Stimulated activated CD4-positive, alpha-beta T cell treated with anti-CD3 and anti-CD28 coated beads, Interleukin-2, amount 100 ng/mL, for 4 hours (primary cell): ENCODE measurements at regions not wholly inside any gene's neighbourhood (a gene's known extent, or its start where the extent isn't known, plus 50 kb on each side); places are given as distances from the start of the nearest gene placed in this dataset.

ENCODE experiments used
- DNase-seq: peaks from one replicate; pipeline ENCODE4 v3.0.0-alpha.2; 2020; ENCODE audit warnings: low read depth

- DNase-seq = no peak
Measured at GRCh38 chr6:137758661-137759060, 108.4 kb upstream of the TNFAIP3 start.

GRCh38 chr6:137759624-137760023, 107.4 kb upstream of the TNFAIP3 start:
- DNase-seq = no peak

- no peak for DNase-seq
Measured at GRCh38 chr6:137761072-137761471, 106.0 kb upstream of the TNFAIP3 start.

- no peak for DNase-seq
Measured at GRCh38 chr6:137761487-137761886, 105.6 kb upstream of the TNFAIP3 start.

GRCh38 chr6:137762168-137763090, 104.6 kb upstream of the TNFAIP3 start:
- DNase-seq = no peak

GRCh38 chr6:137763436-137763835, 103.6 kb upstream of the TNFAIP3 start:
- no peak for DNase-seq

- no peak for DNase-seq
Measured at GRCh38 chr6:137763886-137764285, 103.2 kb upstream of the TNFAIP3 start.

GRCh38 chr6:137764464-137764863, 102.6 kb upstream of the TNFAIP3 start:
- no peak for DNase-seq

- no peak for DNase-seq
Measured at GRCh38 chr6:137765059-137765458, 102.0 kb upstream of the TNFAIP3 start.

- DNase-seq = no peak
Measured at GRCh38 chr6:137766596-137767370, 100.3 kb upstream of the TNFAIP3 start.

- DNase-seq = no peak
Measured at GRCh38 chr6:137767465-137767864, 99.6 kb upstream of the TNFAIP3 start.

- DNase-seq = no peak
Measured at GRCh38 chr6:137767911-137768690, 99.0 kb upstream of the TNFAIP3 start.

- DNase-seq = no peak
Measured at GRCh38 chr6:137768935-137769334, 98.1 kb upstream of the TNFAIP3 start.

GRCh38 chr6:137769797-137770362, 97.2 kb upstream of the TNFAIP3 start:
- DNase-seq = no peak

GRCh38 chr6:137772541-137773250, 94.4 kb upstream of the TNFAIP3 start:
- DNase-seq = no peak

- no peak for DNase-seq
Measured at GRCh38 chr6:137775227-137775626, 91.8 kb upstream of the TNFAIP3 start.

GRCh38 chr6:137775720-137776119, 91.3 kb upstream of the TNFAIP3 start:
- no peak for DNase-seq

GRCh38 chr6:137776256-137776655, 90.8 kb upstream of the TNFAIP3 start:
- DNase-seq = no peak

- no peak for DNase-seq
Measured at GRCh38 chr6:137776786-137777686, 90.0 kb upstream of the TNFAIP3 start.

GRCh38 chr6:137777687-137778075, 89.4 kb upstream of the TNFAIP3 start:
- no peak for DNase-seq
